Progenitor cell of endocrine pancreas (in vitro differentiated cells): ENCODE measurements at regions not wholly inside any gene's neighbourhood (a gene's known extent, or its start where the extent isn't known, plus 50 kb on each side); places are given as distances from the start of the nearest gene placed in this dataset.

Experiments
- DNase-seq: peaks from one replicate; pipeline ENCODE4 v3.0.0; 2021; ENCODE audit warnings: low spot score; ENCODE audit not compliant: unreplicated experiment
- H3K27ac Mint-ChIP-seq: 2 replicates; pipeline ENCODE4 v1.8.0; 2021; ENCODE audit warnings: mild to moderate bottlenecking, moderate library complexity, mixed read lengths
- H3K27me3 Mint-ChIP-seq: 2 replicates; pipeline ENCODE4 v1.8.0; 2021; ENCODE audit warnings: mixed read lengths
- H3K36me3 Mint-ChIP-seq: 2 replicates; pipeline ENCODE4 v1.8.0; 2022; ENCODE audit warnings: mixed read lengths; ENCODE audit not compliant: insufficient read depth
- H3K4me1 Mint-ChIP-seq: 2 replicates; pipeline ENCODE4 v1.8.0; 2021; ENCODE audit warnings: low read depth, mixed read lengths
- H3K4me3 Mint-ChIP-seq: 2 replicates; pipeline ENCODE4 v1.8.0; 2021; ENCODE audit warnings: low read depth, mild to moderate bottlenecking, moderate library complexity, mixed read lengths
- H3K9me3 Mint-ChIP-seq: 2 replicates; pipeline ENCODE4 v1.8.0; 2021; ENCODE audit warnings: low read depth, mixed read lengths
- TF ChIP-seq, protein P1 (sequence below): fragments of 200-600 bp; sonication (generic); IDR thresholded peaks from one replicate; pipeline ENCODE4 v1.5.0; 2021; ENCODE audit warnings: antibody characterized with exemption, mild to moderate bottlenecking; ENCODE audit not compliant: unreplicated experiment

DNA sequence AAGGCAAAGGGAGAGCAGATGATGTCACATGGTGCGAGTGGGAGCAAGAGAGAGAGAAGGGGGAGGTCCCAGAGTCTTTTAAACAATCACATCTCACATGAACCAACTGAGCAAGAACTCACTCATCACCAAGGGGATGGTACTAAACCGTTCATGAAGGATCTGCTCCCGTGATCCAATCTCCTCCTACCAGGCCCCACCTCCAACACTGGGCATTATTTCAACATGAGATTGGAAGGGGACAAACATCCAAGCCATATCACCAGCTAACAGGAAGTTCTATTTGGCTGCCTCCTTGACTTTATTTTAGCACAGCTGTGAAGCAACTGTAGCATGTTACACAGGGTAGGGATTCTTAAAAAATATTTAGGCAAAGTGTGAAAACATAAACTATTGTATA, 102.5 kb downstream of the DDIT4L start:
- no peak for DNase-seq
- Mint-ChIP-seq H3K27me3 (no peaks in the 10 kb centered on the region), H3K4me1 (peaks cover 3% of the 10 kb centered on the region), H3K4me3 (no peak overlapping the region), H3K9me3 (no peaks in the 10 kb centered on the region), H3K36me3 (no peaks in the 10 kb centered on the region), H3K27ac (no peak overlapping the region)
- TF ChIP-seq, protein P1, sequence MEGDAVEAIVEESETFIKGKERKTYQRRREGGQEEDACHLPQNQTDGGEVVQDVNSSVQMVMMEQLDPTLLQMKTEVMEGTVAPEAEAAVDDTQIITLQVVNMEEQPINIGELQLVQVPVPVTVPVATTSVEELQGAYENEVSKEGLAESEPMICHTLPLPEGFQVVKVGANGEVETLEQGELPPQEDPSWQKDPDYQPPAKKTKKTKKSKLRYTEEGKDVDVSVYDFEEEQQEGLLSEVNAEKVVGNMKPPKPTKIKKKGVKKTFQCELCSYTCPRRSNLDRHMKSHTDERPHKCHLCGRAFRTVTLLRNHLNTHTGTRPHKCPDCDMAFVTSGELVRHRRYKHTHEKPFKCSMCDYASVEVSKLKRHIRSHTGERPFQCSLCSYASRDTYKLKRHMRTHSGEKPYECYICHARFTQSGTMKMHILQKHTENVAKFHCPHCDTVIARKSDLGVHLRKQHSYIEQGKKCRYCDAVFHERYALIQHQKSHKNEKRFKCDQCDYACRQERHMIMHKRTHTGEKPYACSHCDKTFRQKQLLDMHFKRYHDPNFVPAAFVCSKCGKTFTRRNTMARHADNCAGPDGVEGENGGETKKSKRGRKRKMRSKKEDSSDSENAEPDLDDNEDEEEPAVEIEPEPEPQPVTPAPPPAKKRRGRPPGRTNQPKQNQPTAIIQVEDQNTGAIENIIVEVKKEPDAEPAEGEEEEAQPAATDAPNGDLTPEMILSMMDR = no peak

GRCh38 chr4:100086766-100087431, 103.4 kb downstream of the DDIT4L start:
- DNase-seq = no peak
- H3K4me3 Mint-ChIP-seq = no peak overlapping the region
- no peaks in the 10 kb centered on the region for H3K27me3 Mint-ChIP-seq
- no peaks in the 10 kb centered on the region for H3K36me3 Mint-ChIP-seq
- no peaks in the 10 kb centered on the region for H3K9me3 Mint-ChIP-seq
- H3K4me1 Mint-ChIP-seq = peaks cover 3% of the 10 kb centered on the region
- TF ChIP-seq, protein P1 = no peak
- H3K27ac Mint-ChIP-seq = no peak overlapping the region

DNA sequence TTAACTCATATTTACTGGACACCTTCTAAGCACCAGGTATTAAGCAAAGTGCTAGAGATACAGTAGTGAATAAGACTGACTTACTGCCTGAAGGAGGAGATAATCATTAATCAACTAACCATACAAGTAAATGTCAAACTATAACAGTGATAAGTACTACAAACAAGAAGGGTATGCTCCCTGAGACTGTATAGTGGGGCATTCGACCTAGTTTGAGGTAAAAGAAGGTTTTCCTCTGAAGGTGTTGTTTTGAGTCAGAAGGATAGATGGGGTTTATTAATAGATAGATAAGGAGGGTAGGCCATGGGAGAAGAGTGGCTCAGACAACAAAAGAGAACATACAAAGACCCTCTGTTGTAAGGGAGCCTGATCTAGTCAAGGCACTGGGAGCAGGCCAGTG, 105.4 kb downstream of the DDIT4L start:
- no peaks in the 10 kb centered on the region for H3K27me3 Mint-ChIP-seq
- no peak for DNase-seq
- H3K4me1 Mint-ChIP-seq = peaks cover 3% of the 10 kb centered on the region
- H3K27ac Mint-ChIP-seq = no peak overlapping the region
- no peaks in the 10 kb centered on the region for H3K9me3 Mint-ChIP-seq
- no peak overlapping the region for H3K4me3 Mint-ChIP-seq
- no peaks in the 10 kb centered on the region for H3K36me3 Mint-ChIP-seq
- TF ChIP-seq, protein P1 = no peak

- no peak for DNase-seq
- Mint-ChIP-seq H3K4me3 (no peak overlapping the region), H3K36me3 (no peaks in the 10 kb centered on the region), H3K27ac (no peak overlapping the region), H3K9me3 (no peaks in the 10 kb centered on the region), H3K27me3 (no peaks in the 10 kb centered on the region), H3K4me1 (peaks cover 3% of the 10 kb centered on the region)
- TF ChIP-seq, protein P1 = no peak
These were observed 107.0 kb downstream of the DDIT4L start for GRCh38 chr4:100083289-100083688.

GRCh38 chr4:100082852-100083251, 107.4 kb downstream of the DDIT4L start:
- TF ChIP-seq, protein P1 = no peak
- Mint-ChIP-seq H3K36me3 (no peaks in the 10 kb centered on the region), H3K27me3 (no peaks in the 10 kb centered on the region), H3K27ac (no peak overlapping the region), H3K4me1 (peaks cover 3% of the 10 kb centered on the region), H3K9me3 (no peaks in the 10 kb centered on the region), H3K4me3 (no peak overlapping the region)
- no peak for DNase-seq
